Right lobe of liver (tissue), 6 donors: ENCODE measurements at regions not wholly inside any gene's neighbourhood (a gene's known extent, or its start where the extent isn't known, plus 50 kb on each side); places are given as distances from the start of the nearest gene placed in this dataset.

Source experiments
- ATAC-seq, 4 donors: fragments of 200-7000 bp; cut with Tn5 transposase; one replicate each; pipeline ENCODE4 v1.9.1; 2020; ENCODE audit warnings: mild to moderate bottlenecking in 4 of 4, moderate library complexity in 4 of 4
- DNase-seq, 3 donors: peaks; one replicate each; pipeline ENCODE4 v3.0.0-alpha.2; 2020
- H3K27ac ChIP-seq, 3 donors: fragments of 200-600 bp; one replicate each; pipeline ENCODE4 v1.8.0; 2022
- H3K27me3 ChIP-seq, 2 donors: fragments of 200-600 bp; one replicate each; pipeline ENCODE4 v1.8.0; 2022
- H3K36me3 ChIP-seq, 4 donors: fragments of 200-600 bp; sonication (generic) in 1 of 4; one replicate each; pipeline versions ENCODE4 v1.5.1 to v1.8.0; 2017 to 2022; ENCODE audit warnings: control low read depth in 1 of 4
- H3K4me1 ChIP-seq, 4 donors: fragments of 200-600 bp; sonication (generic) in 1 of 4; one replicate each; pipeline versions ENCODE4 v1.5.1 to v1.8.0; 2017 to 2022; ENCODE audit warnings: control low read depth in 1 of 4
- H3K4me3 ChIP-seq, 3 donors: fragments of 200-600 bp; one replicate each; pipeline ENCODE4 v1.8.0; 2022
- H3K9me3 ChIP-seq, 4 donors: fragments of 200-600 bp; sonication (generic) in 1 of 4; one replicate each; pipeline versions ENCODE4 v1.5.1 to v1.8.0; 2017 to 2022; ENCODE audit warnings: control low read depth in 1 of 4
- CTCF ChIP-seq, 4 donors: fragments of 200-600 bp in 3 of 4; fragments of 450-650 bp in 1 of 4; IDR thresholded peaks; one replicate each; pipeline versions ENCODE4 v1.5.1 to v1.8.0; 2016 to 2022; ENCODE audit warnings: antibody characterized with exemption in 4 of 4, mild to moderate bottlenecking in 2 of 4
- POLR2A ChIP-seq: fragments of 450-650 bp; IDR thresholded peaks from one replicate; pipeline ENCODE4 v1.6.1; 2017; ENCODE audit warnings: antibody characterized with exemption, mild to moderate bottlenecking
- WGBS: methylation state at CpG from one replicate; pipeline ENCODE4 v1.1.6; 2018; ENCODE audit warnings: low coverage, low lambda C conversion rate; ENCODE audit not compliant: insufficient coverage; ENCODE audit errors: missing lambda C conversion rate; 5-methylcytosine and 5-hydroxymethylcytosine counted together
- intact Hi-C, 2 donors: fragments of 100-400 bp; cut with DNase I; formaldehyde crosslinking; loops; one replicate each; pipeline versions ENCODE4 v1.11.2 to v1.14.1; 2022
- donor health status: DM: no; HTN: yes; CAD: no.
- donor health status: DM: no; HTN: no; CAD: no.
- donor health status: DM: no; HTN: no; CAD: no.
- donor health status: DM: no; HTN: yes; CAD: no.
- donor health status: DM: no; HTN: yes; CAD: no.

GRCh38 chr1:221839782-221840395 lies 98.0 kb upstream of the DUSP10 start:
- WGBS, result 25% methylated on average over 2 of the region's 7 CpGs
- DNase-seq (peak in 2 of 3 donors; percentile 55 to 75), ATAC-seq (peak; percentile 40 to 91 (median 64))

GRCh38 chr1:221839321-221839720 lies 97.4 kb upstream of the DUSP10 start:
- peak in 2 of 4 donors; percentile 7 to 24 for ATAC-seq
- H3K4me1 ChIP-seq, result peaks cover 0 to 19% (median 8%) of the 10 kb centered on the region in 4 donors
- no peaks in the 10 kb centered on the region for H3K27me3 ChIP-seq
- no peak for TF ChIP-seq CTCF (IDR thresholded peaks at IDR 0.05)
- no peak for TF ChIP-seq POLR2A
- no peaks in the 10 kb centered on the region for H3K9me3 ChIP-seq
- H3K27ac ChIP-seq, result peak overlapping the region in 1 of 3 donors; percentile 22
- intact Hi-C loops, result no loop called here
- no peak overlapping the region for H3K4me3 ChIP-seq
- DNase-seq, result no peak
- WGBS, result 100% methylated on average over 1 of the region's 1 CpG
- H3K36me3 ChIP-seq, result no peaks in the 10 kb centered on the region

More at GRCh38 chr1:221839782-221840395, 98.0 kb upstream of the DUSP10 start:
- Histone ChIP-seq H3K4me1 (peaks cover 0 to 13% (median 7%) of the 10 kb centered on the region in 4 donors), H3K4me3 (no peak overlapping the region), H3K27me3 (no peaks in the 10 kb centered on the region), H3K27ac (peak overlapping the region in 1 of 3 donors; percentile 22), H3K36me3 (no peaks in the 10 kb centered on the region), H3K9me3 (no peaks in the 10 kb centered on the region)
- TF ChIP-seq CTCF (IDR thresholded peaks at IDR 0.05) (no peak), POLR2A (no peak)
- intact Hi-C loops, result no loop called here

GRCh38 chr1:221837896-221838295 lies 96.0 kb upstream of the DUSP10 start:
- no peak for ATAC-seq
- intact Hi-C loops, result no loop called here
- no peak for DNase-seq
- Histone ChIP-seq H3K27me3 (no peaks in the 10 kb centered on the region), H3K27ac (no peak overlapping the region), H3K4me3 (no peak overlapping the region), H3K4me1 (peaks cover 0 to 22% (median 8%) of the 10 kb centered on the region in 4 donors), H3K36me3 (no peaks in the 10 kb centered on the region), H3K9me3 (no peaks in the 10 kb centered on the region)
- 69% methylated on average over 8 of the region's 8 CpGs for WGBS
- TF ChIP-seq POLR2A, result no peak
- TF ChIP-seq CTCF (IDR thresholded peaks at IDR 0.05), result no peak

- intact Hi-C loops, result no loop called here
These were observed 93.0 kb upstream of the DUSP10 start for GRCh38 chr1:221834698-221835513.

More at GRCh38 chr1:221834698-221835513, 93.0 kb upstream of the DUSP10 start:
- Histone ChIP-seq H3K9me3 (no peaks in the 10 kb centered on the region), H3K27me3 (no peaks in the 10 kb centered on the region), H3K36me3 (no peaks in the 10 kb centered on the region), H3K27ac (peak overlapping the region in 1 of 3 donors; percentile 48), H3K4me1 (peaks cover 0 to 27% (median 8%) of the 10 kb centered on the region in 4 donors), H3K4me3 (no peak overlapping the region)
- ATAC-seq (peak; percentile 59 to 85 (median 76)), DNase-seq (no peak)
- WGBS, result 42% methylated on average over 3 of the region's 3 CpGs
- TF ChIP-seq POLR2A, result no peak
- TF ChIP-seq CTCF (IDR thresholded peaks at IDR 0.05), result no peak
